GM19023 (cell line): ENCODE measurements at regions not wholly inside any gene's neighbourhood (a gene's known extent, or its start where the extent isn't known, plus 50 kb on each side); places are given as distances from the start of the nearest gene placed in this dataset.
"Not testable (repeated sequence)": the region's sequence is repeated elsewhere in the genome, so short reads cannot be mapped to it uniquely, and the experiment has no call there.

Source experiments
- ATAC-seq: cut with Tn5 transposase; IDR thresholded peaks from one replicate; pipeline ENCODE4 v1.9.1; 2021; ENCODE audit warnings: mild to moderate bottlenecking, moderate library complexity; ENCODE audit not compliant: unreplicated experiment

- ATAC-seq = not testable (repeated sequence)
These were observed 260.1 kb downstream of the MEF2C start for GRCh38 chr5:88622890-88623289.

DNA sequence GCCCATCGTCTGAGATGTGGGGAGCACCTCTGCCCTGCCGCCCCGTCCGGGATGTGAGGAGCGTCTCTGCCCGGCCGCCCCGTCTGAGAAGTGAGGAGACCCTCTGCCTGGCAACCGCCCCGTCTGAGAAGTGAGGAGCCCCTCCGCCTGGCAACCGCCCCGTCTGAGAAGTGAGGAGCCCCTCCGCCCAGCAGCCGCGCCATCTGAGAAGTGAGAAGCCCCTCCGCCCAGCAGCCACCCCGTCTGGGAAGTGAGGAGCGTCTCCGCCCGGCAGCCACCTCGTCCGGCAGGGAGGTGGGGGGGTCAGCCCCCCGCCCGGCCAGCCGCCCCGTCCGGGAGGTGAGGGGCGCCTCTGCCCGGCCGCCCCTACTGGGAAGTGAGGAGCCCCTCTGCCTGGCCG is 267.2 kb downstream of the MEF2C start:
- ATAC-seq = not testable (repeated sequence)

- no peak for ATAC-seq
These were observed 269.9 kb downstream of the MEF2C start for GRCh38 chr5:88613051-88613450.

- no peak for ATAC-seq
These were observed 272.4 kb downstream of the MEF2C start for GRCh38 chr5:88610586-88610985.

DNA sequence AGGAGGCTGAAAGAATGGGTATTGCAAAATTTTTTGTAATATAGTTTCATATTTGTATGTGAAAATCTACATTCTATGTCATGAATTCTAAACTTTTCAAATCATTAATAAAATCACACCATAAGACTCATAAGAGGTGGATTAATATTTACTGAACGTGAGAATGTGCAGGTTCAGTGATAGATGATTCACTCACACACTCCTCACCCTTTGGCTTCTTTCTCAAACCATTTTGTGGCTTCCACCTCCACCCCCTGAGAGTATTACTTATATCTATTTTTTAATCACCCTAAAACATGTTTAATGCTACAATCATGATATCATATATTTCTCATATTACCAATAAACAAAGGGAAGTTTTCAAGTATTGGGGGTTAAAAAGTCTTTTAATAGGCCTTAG is 275.5 kb downstream of the MEF2C start:
- ATAC-seq = no peak

DNA sequence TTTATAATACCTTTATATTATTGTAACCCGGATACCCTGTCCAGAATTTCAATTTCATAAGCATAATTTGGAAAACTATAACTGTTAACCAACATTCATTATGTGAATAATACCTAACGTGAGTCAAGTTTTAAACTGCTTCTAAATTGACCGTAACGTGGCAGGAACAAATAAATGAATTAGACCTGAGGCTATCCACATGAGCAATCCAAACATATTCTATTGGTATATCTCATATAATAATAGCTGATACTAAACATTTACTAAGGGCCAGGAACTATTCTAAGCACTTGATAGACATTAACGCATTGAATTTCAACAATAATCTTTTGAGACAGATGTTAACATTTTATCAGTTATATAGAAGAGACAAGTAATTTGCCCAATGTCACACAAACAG is 276.4 kb downstream of the MEF2C start:
- no peak for ATAC-seq

GRCh38 chr5:88606173-88606572 is 276.8 kb downstream of the MEF2C start:
- no peak for ATAC-seq

- no peak for ATAC-seq
These were observed 280.4 kb downstream of the MEF2C start for GRCh38 chr5:88602584-88602983.

DNA sequence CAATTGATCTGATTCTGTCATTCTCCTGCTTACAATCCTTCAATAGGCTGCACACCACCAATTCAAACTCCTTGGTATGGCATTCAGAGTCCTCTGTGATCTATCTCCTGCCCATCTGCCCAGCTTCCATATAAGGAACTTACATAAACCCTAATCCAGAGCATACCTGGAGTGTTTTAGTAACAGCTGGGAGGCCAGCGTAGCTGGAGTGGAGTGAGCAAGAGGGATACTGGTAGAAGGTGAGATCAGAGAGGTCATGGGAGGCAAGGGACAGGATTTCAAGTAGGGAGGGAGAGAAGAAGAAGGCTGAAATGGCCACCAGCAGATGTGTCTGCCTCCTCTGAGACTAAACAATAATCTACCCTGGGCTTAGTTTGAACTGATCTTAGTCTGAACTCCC is 288.5 kb downstream of the MEF2C start:
- no peak for ATAC-seq

GRCh38 chr5:88588609-88589008 is 294.4 kb downstream of the MEF2C start:
- no peak for ATAC-seq

DNA sequence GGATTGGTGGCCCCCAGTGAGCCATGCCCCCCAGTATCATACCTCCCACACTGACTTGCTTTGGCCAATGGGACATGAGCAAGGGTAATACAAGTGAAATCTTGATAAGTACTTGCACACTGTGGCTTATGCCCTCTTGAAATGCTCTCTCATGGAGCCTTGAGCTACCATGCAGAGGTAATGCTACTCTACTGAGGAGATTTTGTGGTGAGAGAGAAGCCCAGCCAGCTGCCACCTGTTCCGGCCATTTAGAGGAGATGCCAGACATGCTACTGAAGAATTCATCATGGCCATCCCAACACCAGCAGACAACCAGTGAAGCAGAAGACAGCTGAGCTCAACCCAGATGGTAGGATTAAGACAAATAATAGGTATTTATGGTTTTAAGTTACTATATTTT is 299.5 kb downstream of the MEF2C start:
- no peak for ATAC-seq

GRCh38 chr5:88558366-88558765 is 289.7 kb upstream of the TMEM161B start:
- ATAC-seq = no peak

DNA sequence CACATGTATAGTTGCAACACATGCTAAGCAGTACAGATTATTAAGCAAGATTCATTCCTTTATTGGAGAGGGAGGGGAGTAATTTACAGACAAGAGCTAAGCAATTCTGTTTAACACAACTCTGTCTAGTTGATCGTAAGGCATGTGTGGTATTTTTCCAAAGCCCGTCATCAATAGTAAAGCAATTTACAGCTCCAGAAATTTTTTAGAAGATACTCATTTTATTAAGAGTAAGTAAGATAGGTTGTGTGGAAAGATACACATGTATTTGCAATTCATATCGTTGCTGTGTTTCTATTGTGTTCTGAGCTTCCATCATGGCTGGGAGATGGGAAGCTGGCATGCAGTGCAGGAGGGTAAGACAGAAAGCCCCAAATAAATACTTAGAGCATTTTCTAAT is 289.2 kb upstream of the TMEM161B start:
- no peak for ATAC-seq

DNA sequence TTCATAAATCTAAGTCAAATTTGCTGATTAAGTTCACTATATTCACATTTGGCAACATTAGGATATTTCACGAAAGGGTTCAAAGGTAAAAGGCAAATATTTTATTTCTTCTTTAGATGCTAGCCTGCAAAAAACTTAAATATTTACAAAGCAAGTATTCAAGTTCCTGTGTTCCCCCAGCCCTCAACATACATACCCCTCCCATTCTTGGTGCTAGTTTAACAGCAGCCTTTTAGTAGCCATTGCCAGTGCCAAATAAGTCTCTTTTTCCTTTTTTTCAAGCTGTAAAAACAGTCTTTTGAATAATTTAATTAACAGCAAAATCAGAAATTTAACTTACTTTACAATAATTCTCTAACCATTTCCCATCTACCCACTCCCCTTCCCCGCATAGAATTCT is 288.5 kb upstream of the TMEM161B start:
- ATAC-seq = no peak

DNA sequence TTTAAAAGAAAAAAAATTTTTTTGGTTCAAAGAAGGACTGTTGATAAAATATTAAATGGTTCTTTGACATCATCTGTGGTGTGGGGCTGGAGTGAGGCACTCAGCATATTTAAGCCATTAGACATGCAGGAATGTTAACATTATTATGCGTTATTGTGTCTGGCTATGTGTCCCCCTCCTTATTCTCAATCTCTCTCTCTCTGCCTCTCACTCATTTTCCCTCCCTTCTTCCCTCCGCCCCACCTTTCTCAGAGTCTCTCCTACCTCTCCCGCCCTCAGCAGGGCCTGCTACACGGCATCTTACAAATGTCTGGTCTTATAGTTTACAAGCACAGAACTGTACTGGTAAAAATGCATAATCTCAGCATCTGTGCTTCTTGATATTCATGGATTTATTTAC is 287.8 kb upstream of the TMEM161B start:
- ATAC-seq = no peak

GRCh38 chr5:88555674-88556073 is 287.0 kb upstream of the TMEM161B start:
- no peak for ATAC-seq

DNA sequence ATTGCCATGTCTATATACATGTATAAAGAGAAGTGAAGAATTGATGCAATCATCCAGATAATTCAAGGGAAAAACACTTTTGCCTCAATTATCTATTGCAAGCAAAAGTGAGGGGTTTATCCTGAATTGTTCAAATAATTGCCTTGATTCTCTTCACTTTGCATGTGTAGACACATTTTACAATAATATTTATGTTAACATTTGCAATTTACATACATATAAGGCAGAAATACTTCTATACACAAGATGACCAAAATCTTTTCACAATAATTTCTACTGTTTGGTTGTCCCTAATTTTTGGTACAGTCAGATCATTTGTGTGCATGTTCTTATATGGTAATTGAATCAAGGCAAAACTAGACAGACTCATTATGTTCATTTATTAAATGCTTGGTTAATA is 285.3 kb upstream of the TMEM161B start:
- no peak for ATAC-seq

GRCh38 chr5:88553136-88553875 is 284.7 kb upstream of the TMEM161B start:
- no peak for ATAC-seq

DNA sequence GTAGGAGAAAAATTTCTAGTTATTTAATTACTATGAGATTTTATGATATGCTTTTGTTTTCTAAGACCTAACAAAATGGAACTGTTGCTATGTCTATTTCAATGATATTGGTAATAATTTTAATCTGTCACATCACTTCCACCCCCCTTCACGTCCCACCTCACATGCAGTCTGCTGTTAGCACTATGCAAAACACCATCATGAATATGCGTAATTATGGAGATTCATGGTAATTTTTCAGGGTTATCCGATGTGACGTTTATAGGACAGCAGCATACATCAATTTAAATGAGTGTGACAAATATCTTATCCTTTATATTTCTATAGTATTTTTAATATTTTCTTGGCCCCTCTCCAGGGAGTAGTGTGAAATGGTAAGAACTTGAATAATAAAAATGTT is 283.8 kb upstream of the TMEM161B start:
- ATAC-seq = no peak

DNA sequence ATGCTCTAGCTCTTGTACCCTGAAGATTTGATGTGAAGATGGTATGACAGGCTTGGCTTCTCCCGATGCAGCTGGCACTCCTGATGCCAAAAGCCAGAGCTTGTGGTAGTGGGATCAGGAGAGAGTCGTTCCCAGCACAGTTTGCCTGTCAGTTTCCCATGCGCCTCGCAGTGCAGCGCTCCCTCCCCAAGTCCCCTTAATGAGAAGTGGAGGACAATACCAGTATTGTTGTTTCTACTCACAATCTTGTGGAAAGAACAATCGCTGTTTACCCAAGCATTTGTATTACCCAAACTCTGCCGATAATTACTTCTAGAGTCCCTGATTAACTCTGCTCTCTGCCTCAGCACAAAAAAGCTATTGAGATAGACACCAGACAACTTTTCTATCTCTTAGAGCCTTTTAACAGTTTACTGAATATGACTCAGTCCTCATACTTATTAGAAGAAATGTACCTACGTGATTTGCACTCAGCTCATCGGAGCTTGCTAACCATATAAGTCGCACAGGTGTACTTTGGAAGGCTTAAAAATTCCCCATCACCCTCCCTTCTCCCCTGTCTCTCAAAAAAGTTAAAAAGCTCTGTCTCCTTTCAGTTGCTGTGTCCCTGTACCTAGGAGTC is 283.2 kb upstream of the TMEM161B start:
- ATAC-seq = no peak

DNA sequence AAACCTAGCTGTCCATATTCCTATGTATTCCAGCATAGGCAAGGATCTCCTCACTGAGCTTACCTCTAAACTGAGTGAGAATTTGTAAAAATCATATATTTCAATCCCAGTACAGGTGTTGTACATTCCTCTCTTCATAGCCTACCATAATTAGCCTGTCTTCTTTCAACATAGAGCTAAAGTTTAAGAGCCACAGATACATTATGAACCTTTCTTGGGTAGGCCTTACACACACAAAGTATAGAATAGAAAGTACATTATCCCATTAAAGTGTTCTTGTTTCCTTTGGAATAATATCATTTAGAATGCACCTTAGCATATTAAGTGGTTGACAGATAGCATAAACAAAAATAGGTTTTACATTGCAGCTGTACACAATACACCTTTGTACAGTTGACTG is 282.1 kb upstream of the TMEM161B start:
- ATAC-seq = no peak

DNA sequence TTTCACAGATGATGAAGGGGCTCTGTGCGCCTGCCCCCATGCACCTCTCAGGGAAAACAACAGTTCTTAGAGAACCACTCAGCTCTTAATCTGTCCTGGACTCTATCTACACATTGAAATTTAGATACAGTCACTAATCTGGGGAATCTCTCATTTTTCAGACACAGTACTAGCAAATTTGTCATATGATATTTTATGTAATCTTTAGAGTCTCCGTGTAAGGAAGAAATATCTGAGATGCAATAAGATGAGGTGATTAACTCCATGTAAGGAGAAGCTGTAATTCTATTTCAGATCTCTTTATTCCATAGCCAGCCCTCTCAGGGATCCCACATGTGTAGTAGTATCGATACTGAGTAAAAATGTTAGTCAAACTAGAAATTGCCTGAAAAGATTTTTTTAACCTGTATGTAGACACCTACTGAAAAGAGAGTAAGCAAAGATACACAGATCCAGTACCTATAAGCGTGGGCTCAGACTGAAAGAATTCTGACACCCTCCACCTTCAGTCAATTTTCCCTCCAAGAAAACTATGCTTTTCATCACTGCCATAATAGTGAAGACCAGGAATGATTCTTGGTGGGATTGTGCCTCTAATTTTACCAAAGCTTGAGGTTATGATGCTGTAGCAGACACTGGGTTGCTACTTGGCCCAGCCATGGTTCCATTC is 279.6 kb upstream of the TMEM161B start:
- no peak for ATAC-seq
